GM19240 (cell line): ENCODE measurements at regions not wholly inside any gene's neighbourhood (a gene's known extent, or its start where the extent isn't known, plus 50 kb on each side); places are given as distances from the start of the nearest gene placed in this dataset.
"Not testable (repeated sequence)": the region's sequence is repeated elsewhere in the genome, so short reads cannot be mapped to it uniquely, and the experiment has no call there.

Experiments used
- DNase-seq: peaks from one replicate; pipeline ENCODE4 v3.0.0; 2011; ENCODE audit warnings: low spot score; ENCODE audit not compliant: insufficient read length

DNA sequence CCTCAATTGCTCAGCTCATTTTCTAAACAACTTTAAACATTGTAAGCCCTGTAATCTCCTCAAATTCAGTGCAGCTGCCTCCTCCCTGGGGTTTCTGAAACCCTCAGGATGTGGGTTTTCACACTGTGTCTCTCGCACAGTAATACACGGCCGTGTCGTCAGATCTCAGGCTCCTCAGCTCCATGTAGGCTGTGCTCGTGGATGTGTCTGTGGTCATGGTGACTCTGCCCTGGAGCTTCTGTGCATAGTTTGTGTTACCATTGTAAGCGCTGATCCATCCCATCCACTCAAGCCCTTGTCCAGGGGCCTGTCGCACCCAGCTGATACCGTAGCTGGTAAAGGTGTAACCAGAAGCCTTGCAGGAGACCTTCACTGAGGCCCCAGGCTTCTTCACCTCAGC, 658.4 kb downstream of the TMEM121 start:
- DNase-seq = not testable (repeated sequence)

DNA sequence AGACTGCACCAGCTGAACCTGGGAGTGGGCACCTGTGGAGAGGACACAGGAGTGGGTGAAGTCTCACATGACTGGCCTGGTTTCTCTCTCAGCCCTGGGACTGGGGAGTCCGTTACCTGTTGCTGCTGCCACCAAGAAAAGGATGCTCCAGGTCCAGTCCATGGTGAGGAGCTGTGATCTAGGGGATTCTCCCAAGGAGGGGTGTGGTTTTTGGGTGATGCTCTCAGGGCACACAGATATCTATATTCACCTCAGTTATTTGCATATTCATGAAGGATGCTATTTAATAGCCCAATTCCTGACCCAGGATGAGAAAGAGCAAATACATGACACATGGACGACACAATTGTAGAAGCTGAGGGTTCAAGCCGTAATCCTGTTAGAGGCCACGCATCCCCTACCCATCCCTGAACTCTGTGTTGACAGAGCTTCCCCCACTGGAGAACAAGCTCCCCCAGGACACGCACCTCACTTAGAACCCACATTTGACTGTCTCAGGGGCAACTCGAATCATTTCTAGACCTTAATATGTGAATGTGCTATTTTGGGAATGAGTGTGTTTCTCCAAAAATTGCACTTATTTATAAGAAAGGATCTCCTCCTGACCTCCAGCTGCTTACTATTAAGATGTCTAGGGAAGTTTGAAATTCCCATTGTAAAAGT, 658.9 kb downstream of the TMEM121 start:
- not testable (repeated sequence) for DNase-seq

DNA sequence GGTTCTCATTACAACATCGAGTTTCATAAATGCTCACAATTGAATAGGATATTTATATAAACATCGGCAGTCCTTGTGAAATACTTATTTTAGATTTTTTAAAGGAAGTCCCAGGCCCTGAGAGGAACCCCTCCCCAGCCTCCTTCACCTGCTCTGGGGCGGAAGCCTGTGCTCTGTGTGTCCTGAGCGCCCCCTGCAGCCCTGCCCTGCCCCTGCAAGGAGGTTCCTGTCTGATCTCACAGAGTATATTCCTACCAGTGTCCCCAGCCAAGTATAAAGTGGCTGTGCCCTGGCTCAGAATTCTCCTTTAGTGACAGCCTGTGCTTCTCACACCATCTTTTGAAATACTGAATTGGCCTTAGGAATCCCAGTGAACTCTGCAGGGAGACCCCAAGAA, 659.5 kb downstream of the TMEM121 start:
- DNase-seq = no peak

GRCh38 chr14:106187216-106187615, 660.8 kb downstream of the TMEM121 start:
- no peak for DNase-seq

DNA sequence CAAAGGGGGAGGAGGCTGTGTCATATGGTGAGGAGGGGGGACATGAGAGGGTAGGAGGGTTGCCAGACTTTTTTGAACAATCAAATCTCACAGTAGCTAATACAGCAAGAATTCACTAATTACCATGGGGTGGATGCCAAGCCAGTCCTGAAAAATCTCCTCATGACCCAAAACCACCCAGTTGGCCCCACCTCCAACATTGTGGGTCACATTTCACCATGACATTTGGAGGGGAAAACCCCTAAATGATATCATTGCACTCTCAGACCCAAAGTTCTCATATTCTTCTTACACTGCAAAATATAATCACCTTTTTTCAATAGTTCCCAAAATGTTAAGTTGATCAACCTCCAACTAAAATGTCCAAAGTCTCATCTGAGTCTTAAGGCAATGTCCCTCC, 666.3 kb downstream of the TMEM121 start:
- DNase-seq = not testable (repeated sequence)

DNA sequence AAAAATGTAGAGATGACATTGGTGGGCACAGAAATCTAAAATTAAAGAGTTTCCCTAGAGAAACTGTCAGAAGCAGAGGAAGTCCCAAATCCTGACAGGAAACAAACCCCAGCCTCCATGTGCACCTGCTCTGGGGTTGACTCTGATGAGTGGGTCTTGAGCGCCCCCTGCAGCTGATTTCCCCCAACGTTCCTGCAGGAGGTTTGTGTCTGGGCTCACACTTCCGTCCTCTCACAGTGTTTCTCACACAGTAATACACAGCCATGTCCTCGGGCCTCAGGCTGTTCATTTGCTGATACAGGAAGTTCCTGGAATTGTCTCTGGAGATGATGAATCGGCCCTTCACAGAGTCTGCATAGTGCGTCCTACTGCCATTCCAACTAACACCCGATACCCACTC, 670.1 kb downstream of the TMEM121 start:
- DNase-seq = not testable (repeated sequence)

GRCh38 chr14:106197264-106197663, 670.9 kb downstream of the TMEM121 start:
- not testable (repeated sequence) for DNase-seq

- DNase-seq = no peak
Measured at GRCh38 chr14:106199097-106199496, 672.7 kb downstream of the TMEM121 start.

DNA sequence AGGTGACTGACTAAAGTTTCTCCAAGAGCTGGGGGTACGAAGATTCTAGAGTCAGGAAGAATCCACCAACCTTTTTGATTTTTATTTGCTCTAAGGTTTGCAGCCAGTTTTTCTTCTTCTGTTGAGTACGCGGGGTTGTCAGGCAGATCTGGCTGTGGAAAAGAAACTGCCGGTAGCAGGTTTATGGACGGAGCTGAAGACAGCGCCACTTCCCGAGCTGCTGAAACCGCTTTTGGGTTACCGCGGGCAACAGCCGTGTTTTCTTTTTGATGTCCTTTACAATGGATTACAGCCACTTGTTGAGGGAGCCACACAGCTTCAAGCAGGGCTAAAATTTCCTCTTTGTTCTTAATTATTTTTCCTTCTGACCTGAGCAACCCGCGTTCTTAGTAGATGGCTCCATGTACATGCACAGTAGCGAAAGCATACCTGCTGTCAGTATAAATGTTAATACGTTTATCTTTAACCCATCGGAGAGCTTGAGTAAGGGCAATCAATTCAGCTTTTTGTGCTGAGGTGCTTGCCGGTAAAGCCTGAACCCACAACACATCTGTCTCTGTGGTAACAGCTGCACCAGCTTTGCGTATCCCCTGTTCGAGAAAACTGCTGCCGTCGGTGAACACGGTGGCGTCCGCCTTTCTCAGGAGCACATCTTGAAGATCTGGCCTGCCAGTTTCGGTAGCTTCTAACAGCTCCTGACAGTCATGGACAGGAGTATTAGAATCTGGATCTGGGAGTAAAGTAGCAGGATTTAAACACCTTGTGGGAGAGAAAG, 674.3 kb downstream of the TMEM121 start:
- DNase-seq = no peak

- no peak for DNase-seq
Measured at GRCh38 chr14:106201376-106201775, 675.0 kb downstream of the TMEM121 start.

GRCh38 chr14:106203438-106203837, 677.1 kb downstream of the TMEM121 start:
- DNase-seq = no peak

GRCh38 chr14:106204063-106204462, 677.7 kb downstream of the TMEM121 start:
- no peak for DNase-seq

DNA sequence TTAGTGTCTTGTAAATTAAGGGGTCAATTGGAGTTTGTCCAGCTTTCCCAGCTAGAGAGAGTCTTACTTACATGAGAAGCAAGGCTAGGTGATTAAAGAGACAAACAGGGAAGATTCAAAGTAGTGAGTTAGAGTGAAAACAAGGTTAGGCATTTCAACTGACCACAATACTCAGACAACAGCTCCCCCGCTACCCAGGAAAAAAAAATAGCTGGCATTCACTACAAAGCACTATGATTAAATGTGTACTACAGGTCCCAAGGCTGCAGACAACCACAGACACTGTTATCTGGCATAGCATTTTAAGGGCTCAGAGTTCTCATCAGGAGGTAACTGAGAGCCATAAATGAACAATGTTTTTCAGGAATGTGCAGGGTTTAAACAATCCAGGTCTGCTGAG, 680.9 kb downstream of the TMEM121 start:
- no peak for DNase-seq

GRCh38 chr14:106208794-106209193, 682.4 kb downstream of the TMEM121 start:
- no peak for DNase-seq

- no peak for DNase-seq
Measured at GRCh38 chr14:106209755-106210154, 683.4 kb downstream of the TMEM121 start.

- no peak for DNase-seq
Measured at GRCh38 chr14:106210650-106211049, 684.3 kb downstream of the TMEM121 start.

GRCh38 chr14:106211334-106211900, 685.0 kb downstream of the TMEM121 start:
- no peak for DNase-seq

- DNase-seq = no peak
Measured at GRCh38 chr14:106215229-106215628, 688.8 kb downstream of the TMEM121 start.

DNA sequence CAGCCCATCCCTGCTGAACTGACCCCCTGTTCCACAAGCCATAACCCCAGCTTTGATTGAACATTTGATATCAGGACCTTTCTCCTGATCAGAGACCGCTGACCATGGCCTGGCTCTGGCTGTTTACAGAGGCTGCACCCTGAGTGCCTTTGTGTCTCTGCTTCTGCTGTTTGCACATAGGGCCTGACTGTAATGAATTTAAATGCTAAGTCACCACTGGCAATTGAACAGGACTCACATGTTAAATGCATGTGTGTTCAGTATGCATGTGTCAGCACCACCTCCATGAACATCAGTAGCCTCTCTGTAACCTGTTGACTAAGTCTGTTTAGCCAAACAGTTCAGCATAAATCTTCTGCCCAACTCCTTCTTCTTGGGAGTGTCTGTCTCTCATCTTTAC, 690.3 kb downstream of the TMEM121 start:
- no peak for DNase-seq

GRCh38 chr14:106218174-106218573, 691.8 kb downstream of the TMEM121 start:
- no peak for DNase-seq

- DNase-seq = no peak
Measured at GRCh38 chr14:106222311-106222710, 695.9 kb downstream of the TMEM121 start.

GRCh38 chr14:106222731-106223130, 696.3 kb downstream of the TMEM121 start:
- DNase-seq = no peak

DNA sequence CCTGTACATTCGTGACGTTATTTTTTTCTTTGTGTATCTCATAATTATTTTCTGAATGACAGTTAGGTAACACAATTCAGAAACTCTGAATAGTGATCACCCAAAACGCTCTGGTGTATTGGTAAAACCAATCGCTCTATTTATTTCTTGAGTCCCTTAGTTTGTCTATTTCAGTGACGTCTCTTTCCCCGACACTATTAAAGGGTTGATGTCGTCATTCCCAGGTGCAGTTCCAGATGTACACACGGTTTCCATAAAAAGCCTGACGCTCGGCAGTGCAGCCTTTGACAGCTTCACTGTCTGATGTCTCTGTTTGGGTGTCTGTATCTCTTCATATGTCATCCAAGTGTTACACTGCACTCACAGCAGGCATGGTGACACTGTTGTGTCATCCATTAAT, 701.4 kb downstream of the TMEM121 start:
- DNase-seq = no peak
